Prostate gland (tissue), 2 donors: ENCODE measurements at regions not wholly inside any gene's neighbourhood (a gene's known extent, or its start where the extent isn't known, plus 50 kb on each side); places are given as distances from the start of the nearest gene placed in this dataset.

Experiments
- POLR2A ChIP-seq: fragments of 450-650 bp; IDR thresholded peaks from one replicate; pipeline ENCODE4 v1.6.1; 2016; ENCODE audit warnings: antibody characterized with exemption, mild to moderate bottlenecking
- TF ChIP-seq, protein P1 (sequence below), 4 experiments: fragments of 200-600 bp in 2 of 4; fragments of 450-650 bp in 2 of 4; sonication (generic) in 2 of 4; IDR thresholded peaks; 1 replicate in 3 of 4; 2 replicates in 1 of 4; pipeline ENCODE4 v1.5.1; 2016 to 2019; ENCODE audit warnings: antibody characterized with exemption in 4 of 4, mild to moderate bottlenecking in 2 of 4, moderate library complexity in 2 of 4

GRCh38 chr6:119545245-119545644 is 195.7 kb upstream of the MAN1A1 start:
- TF ChIP-seq, protein P1, sequence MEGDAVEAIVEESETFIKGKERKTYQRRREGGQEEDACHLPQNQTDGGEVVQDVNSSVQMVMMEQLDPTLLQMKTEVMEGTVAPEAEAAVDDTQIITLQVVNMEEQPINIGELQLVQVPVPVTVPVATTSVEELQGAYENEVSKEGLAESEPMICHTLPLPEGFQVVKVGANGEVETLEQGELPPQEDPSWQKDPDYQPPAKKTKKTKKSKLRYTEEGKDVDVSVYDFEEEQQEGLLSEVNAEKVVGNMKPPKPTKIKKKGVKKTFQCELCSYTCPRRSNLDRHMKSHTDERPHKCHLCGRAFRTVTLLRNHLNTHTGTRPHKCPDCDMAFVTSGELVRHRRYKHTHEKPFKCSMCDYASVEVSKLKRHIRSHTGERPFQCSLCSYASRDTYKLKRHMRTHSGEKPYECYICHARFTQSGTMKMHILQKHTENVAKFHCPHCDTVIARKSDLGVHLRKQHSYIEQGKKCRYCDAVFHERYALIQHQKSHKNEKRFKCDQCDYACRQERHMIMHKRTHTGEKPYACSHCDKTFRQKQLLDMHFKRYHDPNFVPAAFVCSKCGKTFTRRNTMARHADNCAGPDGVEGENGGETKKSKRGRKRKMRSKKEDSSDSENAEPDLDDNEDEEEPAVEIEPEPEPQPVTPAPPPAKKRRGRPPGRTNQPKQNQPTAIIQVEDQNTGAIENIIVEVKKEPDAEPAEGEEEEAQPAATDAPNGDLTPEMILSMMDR (IDR thresholded peaks at IDR 0.05) = no peak
- no peak for TF ChIP-seq POLR2A
